Embryonic facial prominence (tissue), 1 donor: ENCODE measurements at regions not wholly inside any gene's neighbourhood (a gene's known extent, or its start where the extent isn't known, plus 50 kb on each side); places are given as distances from the start of the nearest gene placed in this dataset.

Experiments
- DNase-seq: peaks from one replicate; pipeline ENCODE4 v3.0.0-alpha.2; 2016; ENCODE audit errors: extremely low spot score

- no peak for DNase-seq
These were observed 181.3 kb downstream of the WDR11 start for GRCh38 chr10:121032460-121032859.

GRCh38 chr10:121033366-121033765 is 182.2 kb downstream of the WDR11 start:
- DNase-seq, result no peak

DNA sequence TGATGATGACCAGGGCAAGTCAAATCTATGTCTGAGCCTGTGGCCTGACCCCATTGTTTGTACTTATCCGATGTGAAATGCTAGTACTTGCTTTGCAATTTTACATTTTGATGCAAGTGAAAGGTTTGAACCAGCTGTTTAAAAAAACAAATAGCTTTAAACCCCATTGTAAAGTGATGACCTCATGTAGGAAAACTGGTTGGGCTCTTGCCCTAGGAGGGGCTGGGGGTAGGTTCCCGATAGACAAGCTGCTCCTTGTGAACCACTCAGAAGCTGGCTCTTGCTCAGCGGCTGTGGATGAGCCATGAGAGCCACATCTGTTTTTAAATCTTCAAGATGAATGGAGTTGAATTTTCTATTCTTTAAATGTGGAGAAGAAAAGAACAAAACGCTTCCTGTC is 185.3 kb downstream of the WDR11 start:
- DNase-seq, result peak; percentile 42

GRCh38 chr10:121041499-121041898 is 190.3 kb downstream of the WDR11 start:
- DNase-seq, result no peak

DNA sequence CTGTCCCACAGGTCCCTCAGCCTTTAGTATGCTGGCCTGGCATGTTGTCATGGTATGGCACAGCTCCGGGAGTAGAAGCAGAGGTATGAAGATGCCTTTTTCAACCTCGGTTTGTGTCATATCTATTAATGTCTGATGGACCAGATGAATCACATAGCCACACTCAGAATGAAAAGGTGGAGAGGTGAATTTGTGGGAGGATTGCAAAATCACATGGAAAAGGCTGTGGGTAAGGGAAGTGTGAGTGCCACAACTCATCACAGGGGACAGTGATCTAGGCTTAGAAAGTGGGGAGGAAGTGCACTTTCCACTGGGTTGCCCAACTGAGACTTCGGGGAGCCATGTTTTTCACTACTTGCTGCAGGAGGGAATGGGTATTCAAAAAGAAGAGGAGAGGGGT is 190.7 kb downstream of the WDR11 start:
- no peak for DNase-seq

DNA sequence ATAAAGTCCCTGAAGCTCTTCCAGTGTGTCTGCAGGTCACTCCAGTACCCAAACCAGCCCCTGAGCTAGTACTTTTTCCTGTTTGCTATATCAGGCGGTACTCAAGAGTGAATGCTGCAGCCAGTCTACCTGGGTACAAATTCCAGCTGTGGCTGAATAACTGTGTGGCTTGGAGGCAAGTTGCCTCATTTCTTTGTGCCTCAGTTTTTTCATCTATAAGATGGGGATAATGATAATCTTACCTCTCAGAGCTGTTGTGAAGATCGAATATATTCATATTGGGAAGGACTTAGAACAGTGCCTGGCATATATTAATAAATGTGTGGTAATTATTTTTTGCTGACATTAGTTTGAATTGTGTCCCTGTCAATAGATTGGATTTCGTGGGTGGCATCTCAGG is 191.2 kb downstream of the WDR11 start:
- DNase-seq, result no peak

- DNase-seq, result no peak
These were observed 192.1 kb downstream of the WDR11 start for GRCh38 chr10:121043124-121043849.

DNA sequence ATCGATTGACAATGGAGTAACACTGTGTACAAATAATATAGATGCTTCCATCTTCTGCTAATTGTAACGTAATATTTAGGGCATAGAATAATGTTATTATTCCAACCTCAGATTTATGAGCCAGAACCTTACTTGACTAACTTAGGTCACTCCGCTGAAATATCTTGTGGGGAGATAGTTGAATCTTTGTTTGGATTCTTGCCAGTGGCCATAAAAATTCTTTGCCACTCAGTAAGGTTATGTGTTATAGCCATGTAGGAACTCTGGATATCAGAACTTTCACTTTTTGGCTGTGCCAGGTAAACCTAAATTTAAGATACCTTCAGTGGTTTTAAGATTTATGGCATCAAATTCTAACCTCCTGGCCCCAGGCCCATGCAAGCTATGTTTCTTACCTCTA is 197.6 kb downstream of the WDR11 start:
- no peak for DNase-seq

DNA sequence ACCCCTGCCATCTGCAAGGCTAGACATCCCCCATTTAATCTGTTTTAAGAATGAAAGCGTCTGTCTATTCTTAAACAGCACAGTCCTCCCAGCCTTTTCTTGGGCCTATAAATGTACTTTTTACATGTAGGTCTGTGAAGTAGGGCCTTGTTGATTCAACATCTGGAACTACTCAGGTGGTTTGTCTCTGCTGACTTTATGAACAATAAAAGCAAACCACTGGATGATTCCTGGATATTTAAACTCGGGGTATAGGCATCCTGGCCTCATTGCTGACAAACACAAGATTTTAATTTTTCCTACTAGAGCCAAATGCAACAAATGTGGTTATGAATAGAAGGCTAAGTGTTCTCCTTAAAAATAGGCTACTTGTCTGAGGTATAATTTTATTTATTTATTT is 198.3 kb downstream of the WDR11 start:
- peak; percentile 29 for DNase-seq

- no peak for DNase-seq
These were observed 198.8 kb downstream of the WDR11 start for GRCh38 chr10:121049923-121050322.

GRCh38 chr10:121051171-121051570 is 200.0 kb downstream of the WDR11 start:
- DNase-seq, result no peak

- no peak for DNase-seq
These were observed 200.6 kb downstream of the WDR11 start for GRCh38 chr10:121051696-121052279.

DNA sequence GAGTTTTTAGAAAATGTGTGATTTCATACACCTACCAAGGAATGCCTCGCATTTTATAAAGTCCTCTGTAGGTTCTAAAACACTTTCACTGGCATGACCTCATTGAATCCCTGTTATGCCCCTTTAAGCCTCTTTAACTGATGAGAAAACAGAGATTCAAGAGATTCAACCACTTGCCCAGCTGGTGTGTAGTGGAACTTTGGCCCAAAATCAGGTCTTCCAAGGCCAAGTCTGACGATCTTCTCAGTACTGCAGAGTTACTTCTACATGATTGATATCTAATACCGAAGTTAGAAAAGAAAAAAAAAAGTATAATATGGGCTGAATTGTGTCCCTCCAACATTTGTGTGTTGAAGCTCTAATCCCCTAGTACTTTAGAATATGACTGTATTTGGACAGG is 202.0 kb downstream of the WDR11 start:
- no peak for DNase-seq

GRCh38 chr10:121054874-121055273 is 203.7 kb downstream of the WDR11 start:
- no peak for DNase-seq

DNA sequence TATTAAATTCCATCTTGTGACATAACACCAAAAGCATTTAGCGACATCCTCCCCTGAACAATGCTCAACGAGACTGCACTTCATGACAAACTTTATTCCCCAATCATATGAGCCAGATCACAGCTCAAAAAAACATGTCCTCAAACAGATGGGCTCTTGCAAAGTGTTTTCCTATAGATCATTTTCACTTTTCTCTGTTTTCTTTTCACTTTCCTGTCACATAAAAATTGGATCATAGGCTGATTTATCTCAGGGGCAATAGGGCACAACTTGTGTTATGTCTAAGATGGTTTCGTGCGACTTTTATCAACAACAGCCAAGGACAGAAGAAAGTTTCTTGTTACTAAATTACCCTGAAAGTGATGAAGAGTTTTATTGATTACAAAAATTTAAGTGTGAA is 206.1 kb downstream of the WDR11 start:
- no peak for DNase-seq

DNA sequence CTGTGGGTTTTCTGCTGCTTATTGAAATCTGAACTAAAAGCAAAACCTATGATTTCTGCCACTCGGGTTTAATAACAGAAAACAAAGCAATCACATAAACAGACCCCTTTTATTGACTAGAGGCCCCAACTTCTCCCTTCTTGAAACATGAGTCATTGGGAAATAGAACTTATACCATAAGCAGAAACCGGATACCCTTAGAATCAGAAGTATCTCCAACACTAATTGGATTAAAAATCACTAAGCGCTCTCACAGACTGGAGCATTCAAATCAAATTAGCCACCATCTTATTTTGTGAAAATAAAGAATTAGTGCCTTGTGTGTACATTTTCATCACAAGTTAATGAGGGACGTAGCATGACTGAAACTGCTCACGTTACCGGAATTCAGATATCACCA is 206.9 kb downstream of the WDR11 start:
- DNase-seq, result no peak

- no peak for DNase-seq
These were observed 208.2 kb downstream of the WDR11 start for GRCh38 chr10:121059351-121059750.

GRCh38 chr10:121062115-121062514 is 211.0 kb downstream of the WDR11 start:
- no peak for DNase-seq

GRCh38 chr10:121063744-121064143 is 212.6 kb downstream of the WDR11 start:
- no peak for DNase-seq

DNA sequence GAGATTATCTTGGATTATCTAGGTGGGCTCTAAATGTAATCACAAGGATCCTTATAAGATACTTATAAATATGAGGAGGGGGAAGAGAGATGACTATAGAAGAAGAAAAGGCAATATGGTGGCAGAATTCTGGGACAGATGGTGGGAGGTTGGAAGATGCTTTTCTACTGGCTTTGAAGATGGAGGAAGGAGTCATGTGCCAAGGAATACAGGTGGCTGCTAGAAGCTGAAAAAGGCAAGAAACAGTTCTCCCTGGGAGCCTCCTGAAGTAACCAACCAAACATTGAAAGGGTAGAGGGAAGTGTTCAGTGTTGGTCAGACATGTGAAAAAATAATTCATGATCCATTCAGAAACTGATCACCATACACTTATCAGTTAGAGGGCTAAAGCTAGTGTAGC is 213.3 kb downstream of the WDR11 start:
- DNase-seq, result no peak

- no peak for DNase-seq
These were observed 214.2 kb downstream of the WDR11 start for GRCh38 chr10:121065330-121065729.

GRCh38 chr10:121069061-121069850 is 218.1 kb downstream of the WDR11 start:
- DNase-seq, result no peak
